Small intestine (tissue), 7 donors: ENCODE measurements at regions not wholly inside any gene's neighbourhood (a gene's known extent, or its start where the extent isn't known, plus 50 kb on each side); places are given as distances from the start of the nearest gene placed in this dataset.

Experiments
- DNase-seq, 2 donors: peaks; one replicate each; pipeline versions ENCODE4 v3.0.0 to v3.0.0-alpha.2; 2013
- FAIRE-seq: peaks from 2 replicates; lab custom pipeline; 2012; peaks lifted over from hg19 to GRCh38; lab: Jason Lieb, UNC
- H3K27ac ChIP-seq, 3 donors: one replicate each; pipeline ENCODE4 v1.5.1; 2013; ENCODE audit warnings: low read length in 2 of 3, mild to moderate bottlenecking in 2 of 3, control low read depth in 1 of 3, inconsistent platforms in 1 of 3, low read depth in 1 of 3, moderate library complexity in 1 of 3
- H3K27me3 ChIP-seq, 3 donors: one replicate each; pipeline ENCODE4 v1.6.1; 2013; ENCODE audit warnings: low read length in 3 of 3, inconsistent platforms in 1 of 3; ENCODE audit not compliant: control insufficient read depth in 3 of 3, insufficient read depth in 3 of 3
- H3K36me3 ChIP-seq, 3 donors: one replicate each; pipeline ENCODE4 v1.6.1; 2013; ENCODE audit warnings: low read length in 3 of 3, inconsistent platforms in 1 of 3, low read depth in 1 of 3, mild to moderate bottlenecking in 1 of 3, moderate library complexity in 1 of 3; ENCODE audit not compliant: control insufficient read depth in 3 of 3, insufficient read depth in 2 of 3
- H3K4me1 ChIP-seq, 3 donors: one replicate each; pipeline ENCODE4 v1.6.1; 2013; ENCODE audit warnings: low read length in 2 of 3, inconsistent platforms in 1 of 3, low read depth in 1 of 3, mild to moderate bottlenecking in 1 of 3, moderate library complexity in 1 of 3; ENCODE audit not compliant: control insufficient read depth in 3 of 3, insufficient read depth in 2 of 3
- H3K4me3 ChIP-seq, 3 donors: one replicate each; pipeline ENCODE4 v1.5.1; 2013; ENCODE audit warnings: low read length in 3 of 3, control low read depth in 1 of 3, inconsistent platforms in 1 of 3, low read depth in 1 of 3, mild to moderate bottlenecking in 1 of 3, moderate library complexity in 1 of 3
- H3K9me3 ChIP-seq, 2 donors: one replicate each; pipeline ENCODE4 v1.6.1; 2013; ENCODE audit warnings: low read depth in 1 of 2, low read length in 1 of 2; ENCODE audit not compliant: control insufficient read depth in 2 of 2, insufficient read depth in 1 of 2
- WGBS, 3 donors: extraction: QIAGEN DNeasy Blood & Tissue Kit; methylation state at CpG; one replicate each; pipeline ENCODE4 v1.1.7; 2013; 5-methylcytosine and 5-hydroxymethylcytosine counted together
- donor health status: healthy with polysubstance abuse.
- donor health status: control.
- donor health status: control.
- donor health status: Bipolar disorder and iron deficiency.
- donor health status: healthy.

DNA sequence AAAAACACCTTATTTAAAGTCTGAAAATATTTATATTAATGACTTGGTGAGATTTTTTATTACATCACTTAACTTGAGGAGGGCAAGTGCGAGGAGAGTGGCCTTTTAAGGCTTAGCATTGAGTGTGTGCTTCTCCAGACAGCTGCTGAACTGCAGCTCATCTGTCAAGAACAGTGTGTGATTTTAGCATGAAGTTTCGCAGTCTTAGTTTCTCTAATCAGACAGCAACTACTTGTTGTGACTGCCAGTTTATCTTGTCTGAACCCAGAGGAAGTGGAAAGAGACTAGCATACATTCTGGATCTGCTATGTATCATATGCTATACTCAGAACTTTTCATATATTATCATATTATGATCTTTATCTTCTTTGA, 291.7 kb upstream of the ROPN1 start:
- FAIRE-seq = no peak
- DNase-seq = no peak
- no peaks in the 10 kb centered on the region for H3K4me1 ChIP-seq
- H3K27ac ChIP-seq = no peak overlapping the region
- no peak overlapping the region for H3K4me3 ChIP-seq
- no peaks in the 10 kb centered on the region for H3K27me3 ChIP-seq
- no peaks in the 10 kb centered on the region for H3K36me3 ChIP-seq
- H3K9me3 ChIP-seq = peaks cover 0 to 1% of the 10 kb centered on the region in 2 donors
- 70 to 87% (median 87%) methylated on average over 2 of the region's 2 CpGs for WGBS, 3 donors

DNA sequence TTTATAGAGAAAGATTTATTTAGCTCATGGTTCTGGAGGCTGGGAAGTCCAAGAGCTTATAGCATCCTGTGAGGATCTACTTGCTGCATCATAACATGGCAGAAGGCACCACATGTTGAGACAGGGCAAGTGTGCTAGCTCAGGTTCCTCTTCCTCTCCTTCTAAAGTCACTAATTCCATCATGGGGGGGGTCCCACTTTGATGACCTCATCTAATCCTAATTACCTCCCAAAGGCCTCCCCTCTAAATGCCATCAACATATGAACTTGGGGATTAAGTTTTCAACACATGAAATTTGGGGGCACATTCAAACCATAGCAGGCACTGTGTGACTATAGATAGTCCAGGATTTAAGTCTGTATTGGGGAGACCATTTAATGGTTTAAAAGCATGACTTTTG, 297.1 kb upstream of the ROPN1 start:
- Histone ChIP-seq H3K36me3 (no peaks in the 10 kb centered on the region), H3K4me3 (no peak overlapping the region), H3K9me3 (peaks cover 0 to 6% of the 10 kb centered on the region in 2 donors), H3K27me3 (no peaks in the 10 kb centered on the region), H3K27ac (no peak overlapping the region), H3K4me1 (no peaks in the 10 kb centered on the region)
- FAIRE-seq = no peak
- DNase-seq = no peak

DNA sequence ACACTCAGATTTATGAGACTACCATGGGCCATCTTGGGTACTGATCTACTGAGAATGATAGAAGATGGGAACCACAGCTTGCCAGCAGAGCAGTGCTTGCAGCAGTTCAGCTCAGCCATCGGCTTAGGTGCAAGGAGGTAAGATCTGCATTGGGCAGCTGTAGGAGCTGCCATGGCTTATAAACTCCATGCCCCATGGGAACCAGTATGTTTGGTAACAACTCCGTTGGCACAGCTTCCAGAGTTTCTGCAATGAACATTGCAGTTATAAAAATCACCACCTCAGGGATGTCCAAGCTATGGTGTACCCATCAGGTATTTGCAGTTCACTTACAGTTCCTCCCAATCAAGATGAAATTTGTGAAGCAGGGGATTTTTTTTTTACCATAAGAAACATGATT, 299.1 kb upstream of the ROPN1 start:
- no peak for DNase-seq
- no peak for FAIRE-seq
- no peaks in the 10 kb centered on the region for H3K36me3 ChIP-seq
- H3K4me1 ChIP-seq = no peaks in the 10 kb centered on the region
- no peak overlapping the region for H3K27ac ChIP-seq
- H3K4me3 ChIP-seq = no peak overlapping the region
- H3K27me3 ChIP-seq = no peaks in the 10 kb centered on the region
- peaks cover 0 to 6% of the 10 kb centered on the region in 2 donors for H3K9me3 ChIP-seq
- 89 to 93% (median 91%) methylated on average over 2 of the region's 2 CpGs for WGBS, 3 donors

DNA sequence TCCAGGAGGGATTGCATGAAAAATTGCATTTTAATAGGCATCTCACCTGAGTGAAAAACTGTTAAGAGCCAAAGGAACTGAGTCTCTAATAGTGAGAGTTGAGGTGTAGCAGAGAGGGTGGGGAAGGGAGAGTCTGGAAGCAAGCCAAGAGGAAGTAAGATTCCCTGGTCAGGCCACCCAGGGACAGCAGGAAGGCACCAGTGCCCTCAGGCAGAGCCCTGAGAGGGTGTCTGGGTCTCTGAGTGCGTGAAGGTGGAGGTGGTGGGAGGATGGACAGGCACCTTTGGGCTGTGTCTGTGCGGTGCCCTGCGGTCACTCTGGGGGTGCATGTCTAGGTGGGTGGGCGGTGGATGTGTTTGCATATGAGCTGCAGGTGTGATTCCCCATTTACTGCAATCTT, 300.4 kb upstream of the ROPN1 start:
- Histone ChIP-seq H3K4me1 (no peaks in the 10 kb centered on the region), H3K36me3 (no peaks in the 10 kb centered on the region), H3K9me3 (peaks cover 0 to 6% of the 10 kb centered on the region in 2 donors), H3K4me3 (no peak overlapping the region), H3K27ac (no peak overlapping the region), H3K27me3 (no peaks in the 10 kb centered on the region)
- 55 to 70% (median 63%) methylated on average over 4 of the region's 4 CpGs for WGBS, 3 donors
- FAIRE-seq = no peak
- DNase-seq = peak; percentile 33 to 77

DNA sequence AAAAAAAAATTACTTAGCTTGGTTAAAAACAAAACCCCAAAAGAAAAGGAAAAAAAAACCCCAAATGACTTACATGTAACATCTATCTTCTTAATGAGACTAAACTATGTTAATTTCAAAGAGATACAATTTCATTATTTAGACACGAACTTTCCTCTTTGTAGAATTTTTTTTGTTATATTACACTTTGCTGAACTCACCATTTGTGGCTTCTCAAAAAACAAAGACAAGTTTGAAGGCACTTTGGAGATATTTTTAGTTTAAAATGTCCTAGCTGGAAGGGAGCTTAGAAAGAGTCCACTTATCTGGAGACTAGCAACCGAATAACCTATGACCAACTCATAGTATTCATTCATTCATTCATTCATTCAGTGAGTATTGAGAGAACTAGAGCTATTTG, 301.7 kb upstream of the ROPN1 start:
- no peaks in the 10 kb centered on the region for H3K36me3 ChIP-seq
- H3K27ac ChIP-seq = no peak overlapping the region
- WGBS, 3 donors = 61 to 74% (median 68%) methylated on average over 2 of the region's 2 CpGs
- H3K27me3 ChIP-seq = no peaks in the 10 kb centered on the region
- DNase-seq = no peak
- H3K4me3 ChIP-seq = no peak overlapping the region
- H3K4me1 ChIP-seq = no peaks in the 10 kb centered on the region
- no peak for FAIRE-seq
- H3K9me3 ChIP-seq = peaks cover 0 to 5% of the 10 kb centered on the region in 2 donors

DNA sequence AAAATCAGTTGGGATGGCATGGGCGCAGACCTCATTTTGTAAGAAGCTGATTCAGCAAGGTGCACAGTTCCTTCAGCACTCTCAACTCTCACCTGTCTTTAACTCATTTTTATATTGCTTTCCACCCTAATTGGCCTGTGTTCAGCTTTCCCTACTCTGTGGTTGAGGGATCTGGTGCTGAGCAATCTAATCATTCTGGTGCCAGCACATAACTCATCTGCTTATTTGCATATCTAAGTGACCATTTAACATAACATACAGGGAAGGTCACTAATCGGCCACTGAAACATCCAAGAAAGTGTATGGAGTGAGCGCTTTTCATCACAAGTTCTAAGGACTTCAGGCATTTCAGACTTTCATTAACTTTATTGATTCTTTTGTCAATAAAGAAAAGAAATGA, 303.4 kb upstream of the ROPN1 start:
- H3K36me3 ChIP-seq = no peaks in the 10 kb centered on the region
- WGBS, 3 donors = 89 to 91% (median 90%) methylated on average over 3 of the region's 3 CpGs
- FAIRE-seq (no peak), DNase-seq (no peak)
- H3K9me3 ChIP-seq = no peaks in the 10 kb centered on the region
- no peaks in the 10 kb centered on the region for H3K27me3 ChIP-seq
- H3K4me1 ChIP-seq = no peaks in the 10 kb centered on the region
- no peak overlapping the region for H3K4me3 ChIP-seq
- H3K27ac ChIP-seq = no peak overlapping the region

DNA sequence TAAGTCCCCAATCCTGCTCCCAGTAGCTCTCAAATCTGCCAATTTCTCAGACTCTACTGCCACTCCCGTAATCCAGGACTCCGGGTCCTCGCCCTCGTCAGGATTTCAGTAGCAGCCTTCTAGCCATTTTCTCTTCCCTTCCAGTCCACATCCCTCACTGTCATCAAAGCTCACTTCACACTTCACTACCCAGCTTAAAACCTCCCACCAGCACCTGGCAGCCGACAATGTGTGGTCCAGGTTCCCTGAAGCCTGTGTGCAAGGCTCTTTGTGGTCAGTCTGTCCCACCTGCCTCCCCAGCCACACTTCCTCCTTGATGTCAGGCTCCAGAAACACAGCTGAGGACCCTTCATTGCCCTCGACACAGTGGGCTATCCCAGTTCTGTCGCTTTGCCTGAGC, 304.5 kb upstream of the ROPN1 start:
- DNase-seq (no peak), FAIRE-seq (no peak)
- Histone ChIP-seq H3K4me3 (no peak overlapping the region), H3K27ac (no peak overlapping the region), H3K9me3 (no peaks in the 10 kb centered on the region), H3K27me3 (no peaks in the 10 kb centered on the region), H3K4me1 (no peaks in the 10 kb centered on the region), H3K36me3 (no peaks in the 10 kb centered on the region)
- 83 to 92% (median 87%) methylated on average over 7 of the region's 7 CpGs for WGBS, 3 donors

DNA sequence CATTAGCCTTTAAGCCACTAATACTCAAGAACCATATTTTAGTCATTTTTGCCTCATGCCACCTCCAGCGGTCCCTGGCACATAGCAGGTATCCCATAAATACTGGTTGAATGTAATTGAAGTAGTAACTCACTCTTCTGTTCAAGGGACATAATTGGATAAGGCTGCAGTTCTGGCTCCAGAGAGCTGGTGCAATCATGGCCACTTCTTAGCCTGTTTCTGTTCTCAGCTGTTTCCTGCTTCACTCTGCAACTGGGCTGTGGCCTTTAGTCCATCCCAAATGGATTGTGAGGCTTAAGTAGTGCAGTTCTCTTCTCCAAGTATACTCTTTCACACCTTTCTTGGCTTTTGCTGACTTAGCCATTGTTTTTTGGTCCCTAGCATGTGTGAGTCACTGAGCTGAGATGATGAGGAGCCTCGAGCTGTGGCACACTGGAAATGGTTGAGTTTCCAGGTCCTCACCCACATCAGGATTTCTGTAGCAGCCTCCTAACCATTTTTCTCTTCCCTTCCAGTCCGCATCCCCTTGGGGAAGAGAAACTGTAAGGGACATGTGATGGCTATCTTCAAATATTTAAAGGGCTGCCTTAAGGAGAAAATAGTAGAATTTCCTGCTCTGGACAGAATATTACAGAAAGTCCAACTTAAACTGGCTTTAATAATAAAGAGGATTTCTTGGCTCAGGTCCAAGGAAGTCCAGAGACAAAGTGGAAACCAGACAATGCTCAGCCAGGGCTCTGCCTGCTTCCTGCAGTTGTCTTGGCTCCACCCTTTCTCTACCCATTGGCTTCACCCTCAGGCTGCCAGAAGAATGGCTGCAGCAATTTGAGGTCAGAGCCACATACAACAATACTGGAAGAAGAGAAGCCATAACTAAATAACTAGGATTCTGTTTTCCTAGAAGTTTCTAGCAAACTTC, 305.4 kb upstream of the ROPN1 start:
- Histone ChIP-seq H3K9me3 (no peaks in the 10 kb centered on the region), H3K27me3 (no peaks in the 10 kb centered on the region), H3K27ac (no peak overlapping the region), H3K4me3 (no peak overlapping the region), H3K4me1 (no peaks in the 10 kb centered on the region), H3K36me3 (no peaks in the 10 kb centered on the region)
- FAIRE-seq = no peak
- DNase-seq = no peak
- WGBS, 3 donors = 64 to 83% (median 76%) methylated on average over 3 of the region's 3 CpGs

DNA sequence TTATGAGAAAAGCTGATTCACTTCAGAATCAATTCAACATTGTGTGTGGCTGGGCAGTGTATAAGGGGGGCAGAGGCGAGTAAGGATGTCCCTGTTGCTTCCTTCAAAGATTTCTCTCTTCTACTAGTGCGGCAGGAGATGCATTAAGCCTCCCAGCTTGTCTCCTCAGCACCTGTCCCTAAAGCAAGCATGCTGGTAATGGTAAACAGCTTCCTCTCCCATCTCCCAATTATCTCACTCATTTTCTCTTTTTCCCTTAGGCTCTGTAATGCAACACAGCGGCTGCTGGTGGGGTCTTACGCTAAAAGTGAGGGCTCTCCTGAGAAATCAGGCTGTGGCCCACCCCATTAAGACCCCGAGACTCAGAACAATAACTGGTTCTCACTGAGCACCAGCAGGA, 306.4 kb upstream of the ROPN1 start:
- H3K9me3 ChIP-seq = no peaks in the 10 kb centered on the region
- H3K27ac ChIP-seq = no peak overlapping the region
- H3K27me3 ChIP-seq = no peaks in the 10 kb centered on the region
- no peaks in the 10 kb centered on the region for H3K36me3 ChIP-seq
- 89 to 93% (median 90%) methylated on average over 5 of the region's 5 CpGs for whole genome bisulfite sequencing, 3 donors
- no peak overlapping the region for H3K4me3 ChIP-seq
- DNase-seq = no peak
- FAIRE-seq = no peak
- H3K4me1 ChIP-seq = no peaks in the 10 kb centered on the region
